AG09319 (cell line): ENCODE measurements at regions not wholly inside any gene's neighbourhood (a gene's known extent, or its start where the extent isn't known, plus 50 kb on each side); places are given as distances from the start of the nearest gene placed in this dataset.

Experiments
- DNase-seq: peaks from one replicate; pipeline ENCODE4 v3.0.0-alpha.2; 2010; ENCODE audit warnings: low read depth; ENCODE audit errors: extremely low read depth
- CTCF ChIP-seq: IDR thresholded peaks from 2 replicates; pipeline ENCODE4 v1.5.1; 2011; ENCODE audit warnings: low read depth, mild to moderate bottlenecking, inconsistent platforms, low read length, moderate library complexity

GRCh38 chr13:72400856-72401255, 326.6 kb downstream of the MZT1 start:
- no peak for DNase-seq
- no peak for TF ChIP-seq CTCF

- TF ChIP-seq CTCF = no peak
- DNase-seq = no peak
These were observed 328.1 kb downstream of the MZT1 start for GRCh38 chr13:72399351-72399750.

GRCh38 chr13:72397265-72397664, 330.2 kb downstream of the MZT1 start:
- no peak for TF ChIP-seq CTCF
- DNase-seq = no peak

GRCh38 chr13:72390909-72391308, 336.5 kb downstream of the MZT1 start:
- no peak for DNase-seq
- no peak for TF ChIP-seq CTCF

- no peak for TF ChIP-seq CTCF
These were observed 341.2 kb downstream of the MZT1 start for GRCh38 chr13:72386138-72386684.

GRCh38 chr13:72384879-72385278, 342.6 kb downstream of the MZT1 start:
- peak; percentile 23 for DNase-seq
- TF ChIP-seq CTCF = no peak

More at GRCh38 chr13:72386138-72386684, 341.2 kb downstream of the MZT1 start:
- no peak for DNase-seq

- no peak for DNase-seq
- no peak; the same call in 1 of the 2 replicates for TF ChIP-seq CTCF
These were observed 343.1 kb downstream of the MZT1 start for GRCh38 chr13:72384186-72384823.
